H1 (cell line): ENCODE measurements at regions not wholly inside any gene's neighbourhood (a gene's known extent, or its start where the extent isn't known, plus 50 kb on each side); places are given as distances from the start of the nearest gene placed in this dataset.

Experiments used
- CHD7 ChIP-seq: fragments of 300-600 bp; sonication (generic); IDR thresholded peaks from 2 replicates; pipeline ENCODE4 v1.7.1; 2012; ENCODE audit warnings: low read length, moderate library complexity, mild to moderate bottlenecking, inconsistent platforms; ENCODE audit not compliant: insufficient replicate concordance
- HDAC2 ChIP-seq, 2 experiments: fragments of 300-600 bp in 1 of 2; sonication (generic) in 1 of 2; IDR thresholded peaks; 2 replicates each; pipeline ENCODE4 v1.6.1; 2011 to 2012; ENCODE audit warnings: low read depth in 2 of 2, low read length in 2 of 2, mild to moderate bottlenecking in 2 of 2, moderate library complexity in 2 of 2, borderline replicate concordance in 1 of 2, inconsistent platforms in 1 of 2
- KDM4A ChIP-seq: IDR thresholded peaks from one replicate; pipeline ENCODE4 v1.7.1; 2012; ENCODE audit warnings: low read depth, mild to moderate bottlenecking, moderate library complexity, low read length, inconsistent platforms; ENCODE audit not compliant: severe bottlenecking
- SIRT6 ChIP-seq: IDR thresholded peaks from one replicate; pipeline ENCODE4 v1.7.1; 2012; ENCODE audit warnings: low read length, inconsistent platforms
- SP4 ChIP-seq: IDR thresholded peaks from 2 replicates; pipeline ENCODE4 v1.6.1; 2012; ENCODE audit warnings: low read length, inconsistent platforms
- TAF7 ChIP-seq: optimal IDR thresholded peaks from 2 replicates; pipeline ENCODE3; 2011; ENCODE audit warnings: low read depth, mild to moderate bottlenecking, inconsistent platforms, low read length, moderate library complexity, borderline replicate concordance
- TF ChIP-seq, protein P1 (sequence below): IDR thresholded peaks from 2 replicates; pipeline ENCODE4 v1.6.1; 2011; ENCODE audit warnings: low read length, improper control_type of control experiment
- TF ChIP-seq, protein P2 (sequence below): IDR thresholded peaks from 2 replicates; pipeline ENCODE4 v1.6.1; 2012; ENCODE audit warnings: low read length, inconsistent platforms

DNA sequence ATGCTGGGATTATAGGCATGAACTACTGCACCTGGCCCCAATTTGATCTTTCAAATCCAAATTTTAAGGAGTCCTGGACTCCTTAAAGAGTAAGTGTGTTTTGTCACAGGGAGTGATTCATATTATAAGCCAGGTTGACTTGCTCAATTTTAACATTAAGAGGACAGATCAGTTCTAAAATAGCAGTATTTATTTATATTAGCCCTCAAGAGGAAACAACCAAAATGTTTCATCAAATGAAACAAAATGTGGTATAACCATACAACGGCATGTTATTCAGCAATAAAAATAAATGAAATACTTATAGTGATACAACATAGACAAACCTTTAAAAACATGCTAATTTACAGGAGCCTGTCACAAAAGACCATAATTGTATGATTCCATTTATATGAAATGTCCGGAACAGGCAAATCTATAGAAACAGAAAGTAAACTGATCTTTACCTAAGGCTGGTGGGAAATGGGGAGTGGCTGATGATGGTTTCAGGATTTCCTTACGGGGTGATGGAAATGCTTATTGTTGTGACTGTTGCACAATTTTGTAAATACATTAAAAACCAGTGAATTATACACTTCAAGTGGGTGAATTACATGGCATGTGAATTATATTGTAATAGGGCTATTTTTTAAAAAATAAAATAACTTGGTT lies 637.4 kb downstream of the MMUT start (continued):
- TF ChIP-seq CHD7 (no peak), SIRT6 (no peak), HDAC2 (IDR thresholded peaks at IDR 0.05; ENCODE audit: borderline replicate concordance in 1 of 2, low read depth in 2 of 2, low read length in 2 of 2) (no peak), KDM4A (no peak), SP4 (no peak), TAF7 (no peak)
- TF ChIP-seq, protein P1, sequence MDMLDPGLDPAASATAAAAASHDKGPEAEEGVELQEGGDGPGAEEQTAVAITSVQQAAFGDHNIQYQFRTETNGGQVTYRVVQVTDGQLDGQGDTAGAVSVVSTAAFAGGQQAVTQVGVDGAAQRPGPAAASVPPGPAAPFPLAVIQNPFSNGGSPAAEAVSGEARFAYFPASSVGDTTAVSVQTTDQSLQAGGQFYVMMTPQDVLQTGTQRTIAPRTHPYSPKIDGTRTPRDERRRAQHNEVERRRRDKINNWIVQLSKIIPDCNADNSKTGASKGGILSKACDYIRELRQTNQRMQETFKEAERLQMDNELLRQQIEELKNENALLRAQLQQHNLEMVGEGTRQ = no peak
- TF ChIP-seq, protein P2, sequence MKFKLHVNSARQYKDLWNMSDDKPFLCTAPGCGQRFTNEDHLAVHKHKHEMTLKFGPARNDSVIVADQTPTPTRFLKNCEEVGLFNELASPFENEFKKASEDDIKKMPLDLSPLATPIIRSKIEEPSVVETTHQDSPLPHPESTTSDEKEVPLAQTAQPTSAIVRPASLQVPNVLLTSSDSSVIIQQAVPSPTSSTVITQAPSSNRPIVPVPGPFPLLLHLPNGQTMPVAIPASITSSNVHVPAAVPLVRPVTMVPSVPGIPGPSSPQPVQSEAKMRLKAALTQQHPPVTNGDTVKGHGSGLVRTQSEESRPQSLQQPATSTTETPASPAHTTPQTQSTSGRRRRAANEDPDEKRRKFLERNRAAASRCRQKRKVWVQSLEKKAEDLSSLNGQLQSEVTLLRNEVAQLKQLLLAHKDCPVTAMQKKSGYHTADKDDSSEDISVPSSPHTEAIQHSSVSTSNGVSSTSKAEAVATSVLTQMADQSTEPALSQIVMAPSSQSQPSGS = no peak
